ENCODE measurements at regions not wholly inside any gene's neighbourhood (a gene's known extent, or its start where the extent isn't known, plus 50 kb on each side); places are given as distances from the start of the nearest gene placed in this dataset.
A peak's percentile ranks its signal among the peaks of the same experiment; 100 is the strongest.
"Not testable (repeated sequence)": the region's sequence is repeated elsewhere in the genome, so short reads cannot be mapped to it uniquely, and the experiment has no call there.

DNA sequence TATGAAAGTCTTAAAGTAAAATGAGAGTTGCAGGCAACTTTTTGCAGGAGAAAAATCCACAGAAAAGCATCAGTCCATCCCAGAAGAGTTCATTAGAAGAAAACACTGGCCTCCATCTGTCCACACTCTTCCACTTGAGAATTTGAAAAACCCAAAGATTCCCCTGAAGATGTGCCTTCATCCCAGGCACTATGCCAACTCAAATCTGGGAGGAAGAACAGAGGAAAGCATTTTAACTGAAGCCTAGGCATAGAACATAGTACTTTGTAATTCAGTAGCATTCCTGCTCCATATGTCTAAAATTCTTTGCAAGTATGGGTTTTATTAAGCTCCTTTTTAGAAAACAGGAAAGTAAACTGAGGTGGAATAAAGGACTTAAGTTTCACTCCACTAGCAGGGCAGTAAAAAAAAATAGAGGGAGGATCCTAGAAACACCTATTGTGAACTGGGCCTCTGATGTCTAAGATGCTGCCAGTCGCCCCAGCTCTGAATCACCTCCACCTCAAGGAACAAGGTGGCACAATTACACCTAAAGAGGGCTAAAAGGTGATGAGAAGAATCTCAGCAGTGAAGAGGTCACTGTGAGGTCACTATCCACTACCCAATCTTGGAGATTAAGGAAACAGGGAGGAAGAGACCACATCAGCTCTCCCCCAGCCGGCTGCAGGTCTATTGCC lies 141.9 kb upstream of the FAM241A start:
- no peak for DNase-seq (ENCODE audit: low read depth)

DNA sequence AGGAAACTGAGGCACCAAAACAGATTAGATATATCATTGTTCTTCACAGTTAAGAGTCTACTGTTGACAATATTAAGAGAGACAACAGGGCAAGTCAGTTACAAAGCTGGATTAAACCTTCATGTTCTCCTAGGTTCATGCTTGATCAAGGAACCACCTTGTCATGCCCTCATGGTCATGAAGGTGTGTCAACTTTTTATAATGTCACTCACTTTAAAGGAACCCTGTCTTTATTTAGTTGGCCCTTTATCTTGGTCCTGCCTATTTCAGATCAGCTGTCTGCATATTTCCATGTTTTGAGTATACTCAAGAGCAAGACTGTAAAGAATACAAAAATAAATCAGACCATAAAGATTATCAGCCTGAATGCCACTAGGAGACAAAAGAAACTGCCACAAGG lies 140.2 kb upstream of the FAM241A start:
- no peak for DNase-seq (ENCODE audit: low read depth)

DNA sequence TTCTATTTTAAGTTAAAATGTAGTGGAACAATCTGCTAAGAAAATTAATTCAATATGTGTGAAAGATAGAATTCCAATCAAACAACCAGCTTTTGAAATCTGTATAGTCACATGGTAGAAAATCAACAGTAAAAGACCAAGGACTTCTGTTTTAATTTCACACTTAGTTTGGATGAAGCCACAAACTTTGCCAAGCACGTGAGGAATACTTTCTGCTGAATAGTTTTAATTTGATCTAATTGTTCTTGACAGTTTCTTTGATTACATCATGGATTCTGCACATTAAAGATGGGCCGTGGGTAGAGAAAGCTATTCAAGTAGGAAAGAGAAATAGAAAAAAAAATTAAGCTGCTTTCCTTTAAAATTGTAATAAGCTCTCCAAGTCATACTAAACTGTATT lies 137.9 kb upstream of the FAM241A start:
- no peak for DNase-seq (ENCODE audit: low read depth)

DNA sequence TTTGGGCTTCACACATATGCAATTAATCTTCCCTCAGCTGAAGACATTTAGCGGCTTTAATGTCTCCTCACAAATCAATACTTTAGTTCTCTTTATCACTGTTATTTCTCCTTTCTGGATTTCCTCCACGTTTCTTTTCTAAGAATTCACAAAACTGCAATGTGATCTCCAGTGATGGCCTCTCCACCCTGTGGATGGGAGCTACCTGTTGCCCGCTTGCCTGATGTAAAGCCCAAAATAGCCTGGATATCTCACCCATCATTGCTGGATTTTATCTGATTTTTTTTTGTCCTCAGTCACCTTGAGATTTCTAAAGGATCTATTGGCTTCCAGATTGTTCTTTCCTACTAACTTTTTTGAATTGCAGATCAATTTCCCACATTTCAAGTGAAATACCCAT lies 129.3 kb upstream of the FAM241A start:
- no peak for DNase-seq (ENCODE audit: low read depth)

DNA sequence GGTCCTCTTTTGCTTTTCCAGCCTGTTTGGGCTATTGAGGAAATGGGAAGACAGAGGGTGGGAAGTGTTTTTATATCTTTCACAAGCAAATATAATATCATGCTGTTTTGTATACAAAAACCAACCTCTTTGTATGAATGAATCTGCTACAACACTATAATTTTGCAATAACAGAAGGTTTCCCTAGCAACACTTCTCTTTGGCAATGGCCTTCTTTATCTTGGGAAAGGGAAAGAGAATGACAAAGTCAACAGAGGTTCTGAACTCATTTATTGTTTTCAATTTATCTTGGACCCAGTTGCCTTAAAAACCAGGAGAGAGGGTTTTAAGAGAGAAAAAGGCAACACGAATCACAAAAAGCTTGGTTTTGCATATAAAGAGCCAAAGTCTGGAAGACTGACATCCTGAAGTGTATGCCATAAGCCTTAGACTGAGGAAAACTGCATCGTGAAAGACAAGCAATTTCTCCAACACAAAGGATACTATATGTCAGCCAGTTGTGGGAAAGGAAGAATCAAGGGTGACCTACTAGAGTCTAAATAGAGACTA lies 121.8 kb upstream of the FAM241A start:
- no peak for DNase-seq (ENCODE audit: low read depth)

DNA sequence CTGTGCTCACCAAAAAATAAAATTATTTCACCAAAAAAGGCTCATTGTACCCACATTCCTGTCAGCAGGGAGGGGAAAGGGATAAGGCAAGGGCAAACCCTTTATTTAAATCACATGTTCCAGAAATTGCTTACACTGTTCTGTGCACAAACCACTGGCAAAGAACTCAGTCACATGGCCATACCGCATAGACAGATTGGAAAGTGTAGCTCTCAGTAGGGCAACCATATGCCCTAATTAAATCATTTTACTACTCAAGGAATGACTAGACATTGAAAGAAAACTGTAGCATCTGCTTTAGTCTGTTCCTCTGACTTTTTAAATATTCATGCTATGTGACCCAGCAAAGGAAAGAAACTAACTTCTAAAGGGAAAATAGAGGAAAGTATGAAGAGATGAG lies 119.2 kb upstream of the FAM241A start:
- DNase-seq (ENCODE audit: low read depth): no peak

DNA sequence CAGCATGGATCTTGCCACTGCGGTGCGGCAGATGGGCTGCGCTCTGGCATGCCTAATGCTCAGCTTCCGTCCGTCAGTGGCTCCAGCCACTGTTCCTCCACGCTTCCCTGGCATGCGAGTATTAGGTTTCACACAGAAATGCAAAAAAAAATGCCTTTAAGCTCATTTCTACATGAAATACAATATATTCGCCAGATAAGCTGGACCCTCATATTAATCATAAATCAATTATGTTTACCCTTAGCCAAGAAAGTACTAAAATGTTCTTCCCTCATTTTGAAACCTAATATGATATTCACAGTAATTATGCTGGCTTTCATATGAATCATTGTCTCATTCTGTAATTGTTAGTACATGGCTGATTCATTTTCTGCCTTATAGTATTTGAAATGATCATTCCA lies 115.5 kb upstream of the FAM241A start:
- no peak for DNase-seq (ENCODE audit: low read depth)

DNA sequence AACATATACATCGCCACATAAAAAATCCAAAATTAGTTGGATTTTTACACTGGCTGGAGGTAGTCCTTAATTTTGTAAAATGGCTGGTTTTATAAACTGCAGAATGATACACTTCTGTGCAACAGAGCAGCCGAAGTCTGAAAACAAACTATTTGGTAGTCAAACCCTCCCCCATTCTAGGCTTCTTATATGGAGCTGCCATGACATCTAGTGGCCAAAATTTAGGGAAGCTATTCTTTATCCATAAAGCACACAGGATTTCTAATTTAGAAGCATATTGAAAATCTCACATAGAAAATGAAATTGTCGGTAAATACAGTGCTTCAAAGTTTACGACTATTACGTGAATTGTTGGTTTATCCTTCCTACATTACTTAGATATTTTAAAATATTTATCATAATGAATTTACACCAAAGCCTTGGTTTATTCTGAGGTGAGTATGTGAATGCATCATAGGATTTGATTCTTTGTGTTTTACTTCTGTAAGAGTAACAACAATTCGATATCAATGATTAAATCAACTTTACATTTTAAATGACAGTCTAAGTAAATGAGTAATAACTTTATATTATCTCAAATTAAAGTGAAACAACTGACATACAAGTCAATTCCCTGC lies 113.4 kb upstream of the FAM241A start:
- DNase-seq (ENCODE audit: low read depth): peak; percentile 26

DNA sequence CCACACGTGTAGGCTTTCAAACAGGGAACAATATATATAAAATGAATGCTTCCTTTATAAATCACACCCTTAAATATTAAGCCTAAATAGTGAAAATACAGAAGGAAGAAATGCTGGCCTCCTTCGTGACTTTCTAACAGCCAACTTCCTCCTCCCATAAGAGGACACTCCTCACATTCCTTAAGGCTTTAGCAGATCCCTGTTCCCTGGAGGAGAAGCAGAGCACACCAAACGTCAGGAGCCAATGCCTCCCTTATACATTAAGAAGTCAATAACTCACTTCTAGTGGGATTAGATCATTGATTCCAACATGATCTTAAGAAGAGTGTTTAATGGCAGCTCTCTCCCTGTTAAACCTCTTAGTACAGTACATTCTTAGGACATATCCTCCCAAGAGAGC lies 108.4 kb upstream of the FAM241A start:
- DNase-seq (ENCODE audit: low read depth): no peak

DNA sequence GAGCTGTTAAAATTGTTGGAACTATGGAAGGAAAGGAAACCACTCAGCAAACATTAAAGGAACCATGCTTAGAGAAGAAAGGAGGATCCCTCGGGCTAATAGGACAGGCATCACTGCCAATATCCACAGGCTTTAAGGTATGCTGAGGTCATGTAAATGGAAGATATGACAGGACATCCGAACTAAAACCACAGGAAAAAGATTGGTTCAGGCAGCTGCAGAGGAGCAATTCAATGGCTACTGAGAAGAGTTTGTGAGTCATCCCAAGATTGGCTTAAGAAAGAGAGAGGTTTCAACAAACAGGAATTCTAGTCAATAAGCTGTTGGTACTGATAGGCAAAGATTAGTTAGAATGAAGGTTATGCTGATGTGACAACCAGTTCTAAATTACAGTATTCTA lies 106.4 kb upstream of the FAM241A start:
- DNase-seq (ENCODE audit: low read depth): no peak

DNA sequence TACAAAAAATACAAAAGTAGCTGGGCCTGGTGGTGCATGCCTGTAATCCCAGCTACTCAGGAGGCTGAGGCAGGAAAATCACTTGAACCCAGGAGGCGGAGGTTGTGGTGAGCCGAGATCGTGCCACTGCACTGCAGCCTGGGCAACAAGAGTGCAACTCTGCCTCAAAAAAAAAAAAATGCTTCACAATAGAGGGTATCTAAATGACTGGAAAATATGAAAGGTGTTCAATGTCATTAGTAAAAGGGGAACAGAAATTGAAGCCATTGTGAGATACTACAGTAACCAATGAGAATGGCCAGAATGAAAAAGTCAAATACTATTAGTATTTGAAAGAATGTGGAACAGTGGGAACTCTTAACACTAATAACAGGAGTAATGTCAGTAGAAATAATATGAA lies 96.1 kb upstream of the FAM241A start:
- not testable (repeated sequence) for DNase-seq (ENCODE audit: low read depth)

DNA sequence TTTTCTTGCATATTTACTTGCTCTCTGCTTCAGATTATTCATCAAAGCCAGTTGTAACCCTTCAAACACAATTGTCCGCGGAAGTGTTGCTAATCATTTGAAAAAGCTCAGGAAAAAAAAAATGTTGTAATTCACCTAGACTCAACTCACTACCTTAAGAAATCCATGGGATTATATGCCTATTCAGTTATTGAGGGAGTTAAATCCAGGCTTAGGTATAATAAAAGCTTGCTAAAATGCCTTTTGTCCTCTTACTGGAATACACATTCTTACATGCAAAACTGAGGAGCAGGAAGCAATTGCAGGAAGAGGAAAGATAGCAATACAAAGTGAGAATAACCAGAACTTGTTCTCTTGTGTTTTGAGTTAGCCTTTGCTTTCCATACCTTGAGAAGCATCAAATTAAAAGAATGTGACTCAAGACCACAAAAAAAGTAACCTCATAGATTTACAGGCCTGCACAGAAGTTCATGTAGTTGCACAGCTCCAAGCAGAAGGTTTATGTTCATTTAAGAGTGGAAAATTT lies 91.4 kb upstream of the FAM241A start:
- no peak for DNase-seq (ENCODE audit: low read depth)

DNA sequence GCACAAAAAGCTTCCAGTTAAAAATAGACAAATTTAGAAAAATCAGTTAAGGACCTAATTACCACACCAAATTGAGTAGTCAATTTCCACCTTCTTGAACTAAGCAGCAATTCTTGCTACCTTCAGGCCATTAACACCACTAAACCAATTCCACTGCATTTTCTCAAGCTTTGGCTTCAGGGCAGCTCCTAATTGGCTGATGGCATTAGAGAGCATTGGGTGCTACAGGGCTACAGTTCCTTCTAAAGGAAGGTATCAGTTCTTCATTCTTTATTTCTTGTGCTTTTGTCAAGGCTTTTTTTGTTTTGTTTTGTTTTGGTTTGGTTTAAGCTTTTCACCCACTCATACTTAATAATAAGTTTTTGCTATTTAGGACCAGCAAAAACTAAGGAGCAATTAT lies 90.2 kb upstream of the FAM241A start:
- DNase-seq (ENCODE audit: low read depth): no peak

DNA sequence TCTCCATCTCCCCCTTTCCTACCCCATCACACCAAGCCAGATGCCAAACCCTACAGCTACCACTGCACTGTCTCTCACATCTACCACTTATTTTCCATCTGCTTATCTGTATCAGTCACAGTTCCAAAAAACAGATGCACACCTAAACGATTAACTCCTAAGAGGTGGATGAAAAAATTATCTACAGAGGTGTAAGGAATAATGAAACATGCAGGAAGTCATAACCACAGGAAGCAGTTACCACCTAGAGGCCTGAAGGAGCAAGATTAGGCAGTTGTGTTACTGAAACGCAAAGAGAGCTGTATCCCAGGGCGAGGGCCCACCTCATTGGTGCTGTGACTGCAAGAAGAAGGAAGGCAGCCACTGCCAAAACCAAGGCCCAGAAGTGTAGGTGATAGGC lies 87.8 kb upstream of the FAM241A start:
- no peak for DNase-seq (ENCODE audit: low read depth)

DNA sequence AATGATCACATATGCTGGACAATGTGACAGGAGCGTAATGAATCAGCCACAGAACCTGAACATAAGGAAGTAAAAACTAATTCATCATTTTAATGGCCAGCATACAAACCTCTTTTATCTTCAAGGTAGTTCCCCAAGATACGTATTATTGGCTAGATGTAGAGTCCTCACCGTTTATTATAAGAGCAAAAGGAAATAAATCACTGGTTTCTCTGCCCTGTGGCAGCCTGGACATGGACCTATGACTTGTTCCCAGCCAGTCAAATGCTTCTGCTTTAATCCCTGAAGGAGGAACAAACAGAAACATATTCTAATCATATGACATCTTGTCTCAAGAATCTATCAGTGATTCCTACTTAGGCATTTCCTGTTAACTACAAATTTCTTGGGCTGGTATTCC lies 86.8 kb upstream of the FAM241A start:
- no peak for DNase-seq (ENCODE audit: low read depth)

DNA sequence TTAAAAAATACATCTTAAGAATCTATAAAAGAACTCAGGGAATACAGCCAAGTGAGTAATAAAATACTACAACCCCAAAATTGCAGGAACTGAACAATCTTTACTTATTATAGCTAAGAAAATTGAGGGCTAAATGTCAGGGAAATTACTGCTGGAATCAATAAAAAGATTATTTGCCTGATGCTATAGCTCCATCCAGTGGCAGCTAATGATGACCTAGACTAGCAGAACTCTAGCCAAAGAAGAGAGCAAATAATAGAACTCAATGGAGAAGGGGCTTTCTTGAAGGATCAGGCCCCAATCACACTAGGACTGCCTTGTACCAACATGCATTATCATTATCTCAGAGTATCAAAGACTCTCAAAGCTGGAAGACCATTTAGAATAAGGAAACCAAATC lies 85.0 kb upstream of the FAM241A start:
- DNase-seq (ENCODE audit: low read depth): no peak

DNA sequence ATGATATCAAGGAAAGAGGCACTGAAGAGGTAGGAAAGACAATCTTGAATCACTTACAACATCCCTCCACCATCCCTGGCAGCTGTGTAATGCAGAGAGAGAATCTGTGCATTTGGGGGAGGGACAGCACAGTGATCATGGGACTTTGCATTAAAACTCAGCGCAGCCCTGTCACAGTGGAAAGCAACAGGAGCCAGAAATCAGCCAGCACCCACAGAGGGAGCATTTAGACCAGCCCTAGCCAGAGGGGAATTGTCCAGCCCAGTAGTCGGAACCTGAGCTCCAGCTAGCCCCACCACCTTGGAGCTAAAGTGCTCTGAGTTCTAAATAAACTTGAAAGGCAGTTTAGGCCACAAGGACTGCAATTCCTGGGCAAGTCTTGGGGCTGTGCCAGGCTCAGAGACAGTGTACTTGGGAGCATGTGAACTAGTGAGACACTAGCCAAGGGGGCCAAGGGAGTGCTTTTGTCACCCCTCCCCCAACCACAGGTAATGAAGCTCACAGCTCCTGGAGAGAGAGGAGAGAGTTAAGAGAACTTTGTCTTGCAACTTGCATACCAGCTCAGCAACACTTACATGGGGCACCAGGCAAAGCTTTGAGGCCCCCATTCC lies 83.9 kb upstream of the FAM241A start:
- DNase-seq (ENCODE audit: low read depth): no peak

DNA sequence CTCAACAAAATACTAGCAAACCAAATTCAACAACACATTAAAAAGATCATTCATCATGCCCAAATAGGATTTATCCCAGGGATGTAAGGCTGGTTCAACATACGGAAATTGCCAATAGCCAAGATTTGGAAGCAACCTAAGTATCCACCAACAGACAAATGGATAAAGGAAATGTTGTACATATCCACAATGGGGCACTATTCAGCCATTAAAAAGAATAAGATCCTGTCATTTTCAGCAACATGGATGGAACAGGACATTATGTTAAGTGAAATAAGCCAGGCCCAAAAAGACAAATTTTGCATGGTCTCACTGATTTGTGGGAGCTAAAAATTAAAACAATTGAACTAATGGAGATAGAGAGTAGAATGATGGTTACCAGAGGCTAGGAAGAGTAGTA lies 82.0 kb upstream of the FAM241A start:
- no peak for DNase-seq (ENCODE audit: low read depth)

DNA sequence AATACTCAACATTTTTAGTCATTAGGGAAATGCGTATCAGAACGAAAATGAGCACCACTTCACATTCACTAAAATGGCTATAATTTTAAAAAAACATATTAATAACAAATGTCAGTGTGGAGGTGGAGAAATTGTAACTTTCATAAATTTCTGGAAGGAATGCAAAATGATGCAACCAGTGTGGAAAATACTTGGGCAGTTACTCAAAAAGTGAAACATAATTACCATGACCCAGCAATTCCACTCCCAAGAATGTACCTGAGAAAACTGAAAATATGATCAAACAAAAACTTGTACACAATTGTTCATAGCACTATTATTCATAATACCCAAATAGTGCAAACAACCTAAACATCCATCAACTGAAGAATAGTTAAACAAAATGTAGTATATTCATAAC lies 76.1 kb upstream of the FAM241A start:
- no peak for DNase-seq (ENCODE audit: low read depth)

DNA sequence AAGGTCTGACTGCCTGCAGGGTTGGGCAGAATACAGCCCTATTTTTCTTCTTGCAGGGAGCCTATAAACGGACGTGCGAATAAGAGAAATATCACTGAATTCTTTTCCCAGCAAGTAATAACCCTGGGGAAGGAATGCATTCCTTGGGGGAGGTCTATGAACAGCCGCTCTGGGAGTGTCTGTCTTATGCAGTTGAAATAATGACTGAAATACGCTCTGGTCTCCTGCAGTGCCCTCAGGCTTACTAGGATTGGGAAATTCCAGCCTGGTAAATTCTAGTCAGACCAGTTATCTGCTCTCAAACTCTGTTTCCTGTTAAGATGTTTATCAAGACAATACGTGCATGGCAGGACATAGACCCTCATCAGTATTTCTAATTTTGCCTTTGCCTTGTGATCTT lies 72.1 kb upstream of the FAM241A start:
- no peak for DNase-seq (ENCODE audit: low read depth)

DNA sequence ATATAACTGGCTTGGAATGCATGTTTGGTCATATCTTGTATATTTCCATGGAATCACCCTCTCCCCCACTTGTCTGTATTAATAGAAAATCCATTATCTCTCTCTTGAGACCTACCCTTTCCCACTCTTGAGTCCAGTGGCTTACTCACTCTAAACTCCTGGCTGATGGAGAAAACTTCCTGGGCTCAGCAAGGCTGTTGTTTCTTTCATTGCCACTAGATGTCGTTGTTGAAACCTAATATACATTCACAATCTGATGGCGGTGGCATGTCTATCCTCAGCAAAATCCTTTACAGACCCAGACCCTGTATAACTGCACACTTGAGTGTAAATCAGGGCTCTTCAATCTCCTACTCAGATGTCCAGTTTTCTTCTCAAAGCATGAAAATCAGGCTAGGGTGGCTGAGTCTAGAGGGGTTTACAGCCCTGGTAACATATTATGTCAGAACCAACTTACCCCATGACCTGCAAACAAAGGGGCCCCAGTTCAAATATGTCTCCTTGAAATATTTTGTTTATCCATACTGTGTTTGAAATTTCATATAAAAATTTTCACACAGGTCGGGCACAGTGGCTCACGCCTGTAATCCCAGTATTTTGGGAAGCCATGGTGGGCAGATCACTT lies 70.0 kb upstream of the FAM241A start:
- no peak for DNase-seq (ENCODE audit: low read depth)

DNA sequence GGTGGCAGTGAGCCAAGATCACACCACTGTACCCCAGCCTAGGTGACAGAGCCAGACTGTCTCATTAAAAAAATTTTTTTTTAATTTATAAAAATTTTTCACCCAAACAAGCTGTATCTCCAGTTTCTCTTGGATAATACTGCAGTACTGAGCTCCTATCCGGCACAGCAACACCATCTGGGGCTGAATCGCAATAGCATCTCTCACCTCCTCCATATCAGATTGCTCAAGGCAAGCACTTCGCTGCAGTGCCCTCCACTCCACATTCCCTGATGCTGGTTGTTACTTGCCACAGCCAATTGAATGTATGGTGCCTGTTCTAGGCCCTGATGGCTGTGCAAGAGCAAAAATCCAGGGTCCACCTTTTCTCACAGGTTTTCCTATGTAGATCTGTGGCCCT lies 69.3 kb upstream of the FAM241A start:
- DNase-seq (ENCODE audit: low read depth): no peak
